ENCODE measurements at regions not wholly inside any gene's neighbourhood (a gene's known extent, or its start where the extent isn't known, plus 50 kb on each side); places are given as distances from the start of the nearest gene placed in this dataset.

DNA sequence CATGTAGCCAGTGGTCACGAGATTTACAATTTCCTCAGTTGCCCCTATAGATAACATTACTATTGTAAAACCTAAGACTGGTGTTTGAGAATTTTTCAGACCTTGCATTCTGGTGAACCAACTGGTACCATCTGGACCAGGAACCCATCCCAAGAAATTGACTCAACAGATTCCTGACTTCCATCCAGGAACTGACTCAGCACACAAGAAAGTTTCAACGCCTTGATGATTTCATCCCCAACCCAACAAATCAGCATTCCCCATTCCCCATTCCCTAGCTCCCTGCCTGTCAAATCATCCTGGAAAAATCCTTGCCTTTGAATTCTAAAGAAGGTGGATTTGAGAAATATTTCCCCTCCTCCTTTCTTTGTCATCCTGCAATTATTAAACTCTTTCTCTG is 529.8 kb upstream of the PRMT6 start:
- Histone ChIP-seq H3K36me3 (ENCODE audit: insufficient read depth, low read length) (no peaks in the 10 kb centered on the region), H4K20me1 (ENCODE audit: insufficient read depth, low read length) (no peaks in the 10 kb centered on the region), H3K27me3 (ENCODE audit: insufficient read depth, low read length, poor library complexity) (no peaks in the 10 kb centered on the region), H3K9ac (ENCODE audit: low read depth, low read length) (no peak overlapping the region), H2AFZ (ENCODE audit: low read depth, low read length) (no peak overlapping the region), H3K4me1 (ENCODE audit: insufficient read depth, low read length) (no peaks in the 10 kb centered on the region), H3K79me2 (ENCODE audit: insufficient read depth, low read length) (no peaks in the 10 kb centered on the region), H3K9me3 (ENCODE audit: insufficient read depth, low read length, severe bottlenecking) (no peaks in the 10 kb centered on the region), H3K4me2 (ENCODE audit: insufficient read depth, low read length) (no peak overlapping the region), H3K4me3 (ENCODE audit: low read depth in 1 of 2, low read length in 2 of 2) (no peak overlapping the region), H3K27ac (ENCODE audit: low read length) (no peak overlapping the region)
- DNase-seq (no peak), ATAC-seq (ENCODE audit: insufficient read depth, low read depth) (no peak)
- TF ChIP-seq, protein P1, sequence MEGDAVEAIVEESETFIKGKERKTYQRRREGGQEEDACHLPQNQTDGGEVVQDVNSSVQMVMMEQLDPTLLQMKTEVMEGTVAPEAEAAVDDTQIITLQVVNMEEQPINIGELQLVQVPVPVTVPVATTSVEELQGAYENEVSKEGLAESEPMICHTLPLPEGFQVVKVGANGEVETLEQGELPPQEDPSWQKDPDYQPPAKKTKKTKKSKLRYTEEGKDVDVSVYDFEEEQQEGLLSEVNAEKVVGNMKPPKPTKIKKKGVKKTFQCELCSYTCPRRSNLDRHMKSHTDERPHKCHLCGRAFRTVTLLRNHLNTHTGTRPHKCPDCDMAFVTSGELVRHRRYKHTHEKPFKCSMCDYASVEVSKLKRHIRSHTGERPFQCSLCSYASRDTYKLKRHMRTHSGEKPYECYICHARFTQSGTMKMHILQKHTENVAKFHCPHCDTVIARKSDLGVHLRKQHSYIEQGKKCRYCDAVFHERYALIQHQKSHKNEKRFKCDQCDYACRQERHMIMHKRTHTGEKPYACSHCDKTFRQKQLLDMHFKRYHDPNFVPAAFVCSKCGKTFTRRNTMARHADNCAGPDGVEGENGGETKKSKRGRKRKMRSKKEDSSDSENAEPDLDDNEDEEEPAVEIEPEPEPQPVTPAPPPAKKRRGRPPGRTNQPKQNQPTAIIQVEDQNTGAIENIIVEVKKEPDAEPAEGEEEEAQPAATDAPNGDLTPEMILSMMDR (IDR thresholded peaks at IDR 0.05; ENCODE audit: borderline replicate concordance, extremely low read depth, low read length, poor library complexity, severe bottlenecking): no peak
- no peak for TF ChIP-seq EZH2 (IDR thresholded peaks at IDR 0.05; ENCODE audit: borderline replicate concordance, low read depth, low read length, severe bottlenecking)

DNA sequence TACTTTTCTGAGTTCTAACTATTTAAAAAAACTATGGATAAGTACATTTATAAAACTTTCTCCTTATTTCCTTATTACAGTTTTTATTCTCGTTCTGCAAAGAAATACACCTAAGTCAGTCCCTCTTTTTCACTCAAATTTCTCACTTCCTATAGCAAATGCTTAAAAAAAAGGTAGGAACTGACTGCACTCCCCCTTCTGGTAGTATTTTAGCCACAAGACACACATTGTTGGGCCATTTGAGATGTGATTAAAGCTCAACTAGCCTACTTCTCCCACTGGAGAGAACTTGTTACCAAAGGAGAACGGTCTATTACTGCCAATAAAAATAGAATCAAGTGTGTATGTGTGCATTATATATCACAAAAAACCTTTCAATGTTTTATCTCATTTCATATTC is 521.9 kb upstream of the PRMT6 start:
- Histone ChIP-seq H3K36me3 (ENCODE audit: insufficient read depth, low read length) (no peaks in the 10 kb centered on the region), H3K9ac (ENCODE audit: low read depth, low read length) (no peak overlapping the region), H2AFZ (ENCODE audit: low read depth, low read length) (no peak overlapping the region), H3K27me3 (ENCODE audit: insufficient read depth, low read length, poor library complexity) (no peaks in the 10 kb centered on the region), H3K9me3 (ENCODE audit: insufficient read depth, low read length, severe bottlenecking) (no peaks in the 10 kb centered on the region), H3K4me2 (ENCODE audit: insufficient read depth, low read length) (no peak overlapping the region), H4K20me1 (ENCODE audit: insufficient read depth, low read length) (no peaks in the 10 kb centered on the region), H3K27ac (ENCODE audit: low read length) (no peak overlapping the region), H3K79me2 (ENCODE audit: insufficient read depth, low read length) (no peaks in the 10 kb centered on the region), H3K4me3 (ENCODE audit: low read depth in 1 of 2, low read length in 2 of 2) (no peak overlapping the region), H3K4me1 (ENCODE audit: insufficient read depth, low read length) (no peaks in the 10 kb centered on the region)
- TF ChIP-seq EZH2 (IDR thresholded peaks at IDR 0.05; ENCODE audit: borderline replicate concordance, low read depth, low read length, severe bottlenecking): no peak
- TF ChIP-seq, protein P1 (IDR thresholded peaks at IDR 0.05; ENCODE audit: borderline replicate concordance, extremely low read depth, low read length, poor library complexity, severe bottlenecking): no peak
- ATAC-seq (ENCODE audit: insufficient read depth, low read depth): no peak
- no peak for DNase-seq

DNA sequence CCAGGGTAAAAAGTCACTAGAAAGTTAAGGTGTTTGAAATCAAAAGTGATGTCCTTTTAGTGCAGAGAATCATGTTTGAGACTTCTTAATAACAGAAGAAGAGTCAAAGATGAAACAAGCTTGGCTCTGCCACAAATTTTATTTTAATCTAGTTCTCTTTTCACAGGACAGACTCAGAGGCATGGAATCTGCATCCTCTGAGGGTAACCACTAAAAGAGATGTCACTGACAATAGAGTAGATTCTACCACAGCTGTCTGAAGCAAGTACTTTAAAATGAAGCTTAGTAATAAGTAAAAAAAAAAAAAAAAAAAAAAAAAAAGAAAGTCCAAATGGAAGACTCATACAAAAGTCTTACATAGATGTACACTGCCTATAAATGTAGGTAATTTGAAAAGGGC is 519.7 kb upstream of the PRMT6 start:
- no peak overlapping the region for H3K4me2 ChIP-seq (ENCODE audit: insufficient read depth, low read length)
- no peaks in the 10 kb centered on the region for H3K9me3 ChIP-seq (ENCODE audit: insufficient read depth, low read length, severe bottlenecking)
- no peaks in the 10 kb centered on the region for H4K20me1 ChIP-seq (ENCODE audit: insufficient read depth, low read length)
- no peak overlapping the region for H2AFZ ChIP-seq (ENCODE audit: low read depth, low read length)
- H3K9ac ChIP-seq (ENCODE audit: low read depth, low read length): no peak overlapping the region
- TF ChIP-seq, protein P1 (IDR thresholded peaks at IDR 0.05; ENCODE audit: borderline replicate concordance, extremely low read depth, low read length, poor library complexity, severe bottlenecking): no peak
- no peak for TF ChIP-seq EZH2 (IDR thresholded peaks at IDR 0.05; ENCODE audit: borderline replicate concordance, low read depth, low read length, severe bottlenecking)
- no peaks in the 10 kb centered on the region for H3K79me2 ChIP-seq (ENCODE audit: insufficient read depth, low read length)
- no peak for ATAC-seq (ENCODE audit: insufficient read depth, low read depth)
- H3K27me3 ChIP-seq (ENCODE audit: insufficient read depth, low read length, poor library complexity): no peaks in the 10 kb centered on the region
- DNase-seq: no peak
- H3K4me1 ChIP-seq (ENCODE audit: insufficient read depth, low read length): no peaks in the 10 kb centered on the region
- H3K27ac ChIP-seq (ENCODE audit: low read length): no peak overlapping the region
- H3K4me3 ChIP-seq (ENCODE audit: low read depth in 1 of 2, low read length in 2 of 2): no peak overlapping the region
- no peaks in the 10 kb centered on the region for H3K36me3 ChIP-seq (ENCODE audit: insufficient read depth, low read length)

DNA sequence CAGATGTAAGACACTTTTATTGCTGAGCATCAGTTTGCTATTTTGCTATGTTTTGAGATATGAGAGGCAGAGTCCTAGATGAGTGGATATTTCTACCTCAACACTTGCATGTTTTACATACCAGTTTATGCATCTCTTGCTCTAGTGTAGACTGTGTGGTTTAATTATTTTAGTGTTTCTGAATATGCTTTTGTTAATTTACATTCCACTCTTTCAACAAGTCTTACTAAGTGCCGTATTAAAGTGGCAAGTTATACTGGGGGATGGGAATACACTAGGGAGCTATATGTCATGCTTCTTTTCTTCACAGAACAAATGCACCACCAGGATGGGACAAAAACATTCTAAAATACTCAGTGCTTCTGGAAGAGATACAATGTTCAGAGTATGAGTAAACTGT is 507.7 kb upstream of the PRMT6 start:
- Histone ChIP-seq H3K4me1 (ENCODE audit: insufficient read depth, low read length) (no peaks in the 10 kb centered on the region), H3K27me3 (ENCODE audit: insufficient read depth, low read length, poor library complexity) (no peaks in the 10 kb centered on the region), H3K27ac (ENCODE audit: low read length) (no peak overlapping the region), H3K4me2 (ENCODE audit: insufficient read depth, low read length) (no peak overlapping the region), H2AFZ (ENCODE audit: low read depth, low read length) (no peak overlapping the region), H3K79me2 (ENCODE audit: insufficient read depth, low read length) (no peaks in the 10 kb centered on the region), H4K20me1 (ENCODE audit: insufficient read depth, low read length) (no peaks in the 10 kb centered on the region), H3K9me3 (ENCODE audit: insufficient read depth, low read length, severe bottlenecking) (no peaks in the 10 kb centered on the region), H3K4me3 (ENCODE audit: low read depth in 1 of 2, low read length in 2 of 2) (no peak overlapping the region), H3K9ac (ENCODE audit: low read depth, low read length) (no peak overlapping the region), H3K36me3 (ENCODE audit: insufficient read depth, low read length) (no peaks in the 10 kb centered on the region)
- DNase-seq (no peak), ATAC-seq (ENCODE audit: insufficient read depth, low read depth) (no peak)
- no peak for TF ChIP-seq EZH2 (IDR thresholded peaks at IDR 0.05; ENCODE audit: borderline replicate concordance, low read depth, low read length, severe bottlenecking)
- TF ChIP-seq, protein P1 (IDR thresholded peaks at IDR 0.05; ENCODE audit: borderline replicate concordance, extremely low read depth, low read length, poor library complexity, severe bottlenecking): no peak
